Common myeloid progenitor, CD34-positive (primary cell): ENCODE measurements at regions not wholly inside any gene's neighbourhood (a gene's known extent, or its start where the extent isn't known, plus 50 kb on each side); places are given as distances from the start of the nearest gene placed in this dataset.

ENCODE experiments used
- CTCF ChIA-PET: fragments of 350-600 bp; sonication (Branson Sonifier 250); formaldehyde crosslinking; loops from one replicate; lab custom pipeline; 2021; ENCODE audit warnings: antibody characterized with exemption; lab: Charles Lee
- POLR2A ChIA-PET: fragments of 350-600 bp; sonication (Branson Sonifier 250); formaldehyde crosslinking; loops from one replicate; lab custom pipeline; 2021; ENCODE audit warnings: antibody characterized with exemption; lab: Charles Lee
- DNase-seq, 3 donors: peaks; one replicate each; pipeline versions ENCODE4 v3.0.0 to v3.0.0-alpha.2; 2013
- H3K27ac ChIP-seq, 2 experiments: 1 replicate in 1 of 2; 2 replicates in 1 of 2; pipeline ENCODE4 v1.7.0; 2013; ENCODE audit warnings: inconsistent platforms in 2 of 2, low read length in 2 of 2, mild to moderate bottlenecking in 2 of 2, low read depth in 1 of 2, moderate library complexity in 1 of 2; ENCODE audit not compliant: severe bottlenecking in 2 of 2, insufficient read depth in 1 of 2, poor library complexity in 1 of 2
- H3K27me3 ChIP-seq, 5 experiments: replicated peaks in 2 of 5; 1 replicate in 3 of 5; 2 replicates in 2 of 5; pipeline versions ENCODE4 v1.6.1 to v1.7.0; 2013; ENCODE audit warnings: low read length in 4 of 5, mild to moderate bottlenecking in 2 of 5, moderate library complexity in 2 of 5, inconsistent platforms in 1 of 5; ENCODE audit not compliant: insufficient read depth in 5 of 5, control insufficient read depth in 4 of 5
- H3K36me3 ChIP-seq, 4 experiments: 1 replicate in 2 of 4; 2 replicates in 2 of 4; pipeline versions ENCODE4 v1.6.1 to v1.7.0; 2013; ENCODE audit warnings: low read length in 3 of 4, control low read depth in 1 of 4, mild to moderate bottlenecking in 1 of 4; ENCODE audit not compliant: control insufficient read depth in 4 of 4, insufficient read depth in 4 of 4
- H3K4me1 ChIP-seq, 4 experiments: 1 replicate in 3 of 4; 2 replicates in 1 of 4; pipeline versions ENCODE4 v1.6.1 to v1.7.1; 2013; ENCODE audit warnings: low read length in 3 of 4, mild to moderate bottlenecking in 3 of 4, control low read depth in 1 of 4, inconsistent platforms in 1 of 4, moderate library complexity in 1 of 4; ENCODE audit not compliant: control insufficient read depth in 4 of 4, insufficient read depth in 4 of 4; ENCODE audit errors: control extremely low read depth in 1 of 4
- H3K4me3 ChIP-seq, 7 experiments: 1 replicate in 4 of 7; 2 replicates in 3 of 7; pipeline versions ENCODE4 v1.5.1 to v1.7.0; 2013; ENCODE audit warnings: mild to moderate bottlenecking in 7 of 7, low read length in 6 of 7, moderate library complexity in 6 of 7, inconsistent platforms in 2 of 7, low read depth in 2 of 7, control low read depth in 1 of 7; ENCODE audit not compliant: insufficient read depth in 4 of 7, control insufficient read depth in 1 of 7; ENCODE audit errors: extremely low read depth in 1 of 7
- H3K9me3 ChIP-seq, 5 experiments: 1 replicate in 4 of 5; 2 replicates in 1 of 5; pipeline versions ENCODE4 v1.6.1 to v1.7.1; 2013; ENCODE audit warnings: low read length in 4 of 5, mild to moderate bottlenecking in 2 of 5, inconsistent platforms in 1 of 5, low read depth in 1 of 5, moderate library complexity in 1 of 5; ENCODE audit not compliant: control insufficient read depth in 4 of 5, insufficient read depth in 2 of 5; ENCODE audit errors: control extremely low read depth in 1 of 5
- WGBS: methylation state at CpG from one replicate; pipeline ENCODE4 v1.1.5; 2013; ENCODE audit not compliant: insufficient coverage; 5-methylcytosine and 5-hydroxymethylcytosine counted together

- 98% methylated on average over 6 of the region's 7 CpGs for WGBS
- Histone ChIP-seq H3K4me1 (peaks cover 0 to 8% (median 0%) of the 10 kb centered on the region in 4 experiments), H3K9me3 (no peaks in the 10 kb centered on the region), H3K36me3 (no peaks in the 10 kb centered on the region), H3K27me3 (no peaks in the 10 kb centered on the region), H3K27ac (no peak overlapping the region), H3K4me3 (no peak overlapping the region)
- no peak for DNase-seq
- ChIA-PET CTCF (interaction anchor here (0.6 to 1.1 kb wide), 2 partner anchors 13 to 301 kb away, joined by 3 read pairs; no protein-coding TSS in a partner anchor), POLR2A (interaction anchor here (0.6 kb wide), 1 partner anchor 545 kb away, joined by 3 read pairs; no protein-coding TSS in a partner anchor)
These were observed 119.5 kb downstream of the PLEKHG1 start for GRCh38 chr6:150719099-150719766.

- no peaks in the 10 kb centered on the region for H3K36me3 ChIP-seq
- H3K4me3 ChIP-seq = no peak overlapping the region
- H3K4me1 ChIP-seq = peaks cover 0 to 8% (median 0%) of the 10 kb centered on the region in 4 experiments
- no peaks in the 10 kb centered on the region for H3K27me3 ChIP-seq
- no peak overlapping the region for H3K27ac ChIP-seq
- WGBS = no CpG with 5 or more reads among the region's 1 CpG
- ChIA-PET POLR2A (no interaction called here), CTCF (interaction anchor here (0.6 to 1.1 kb wide), 2 partner anchors 13 to 302 kb away, joined by 3 read pairs; no protein-coding TSS in a partner anchor)
- DNase-seq = no peak
- H3K9me3 ChIP-seq = no peaks in the 10 kb centered on the region
These were observed 120.1 kb downstream of the PLEKHG1 start for GRCh38 chr6:150719831-150720230.

- no peaks in the 10 kb centered on the region for H3K36me3 ChIP-seq
- POLR2A ChIA-PET = interaction anchor here (0.7 kb wide), 1 partner anchor 185 kb away, joined by 3 read pairs; no protein-coding TSS in a partner anchor
- H3K27ac ChIP-seq = no peak overlapping the region
- H3K4me1 ChIP-seq = peaks cover 0 to 8% (median 0%) of the 10 kb centered on the region in 4 experiments
- peak; percentile 26 to 70 (median 57) for DNase-seq
- H3K4me3 ChIP-seq = no peak overlapping the region
- no peaks in the 10 kb centered on the region for H3K27me3 ChIP-seq
- 37% methylated on average over 2 of the region's 5 CpGs for WGBS
- CTCF ChIA-PET = no interaction called here
- no peaks in the 10 kb centered on the region for H3K9me3 ChIP-seq
These were observed 121.1 kb downstream of the PLEKHG1 start for GRCh38 chr6:150720774-150721233.

- Histone ChIP-seq H3K9me3 (no peaks in the 10 kb centered on the region), H3K27me3 (no peaks in the 10 kb centered on the region), H3K27ac (no peak overlapping the region), H3K36me3 (no peaks in the 10 kb centered on the region), H3K4me3 (no peak overlapping the region), H3K4me1 (peaks cover 0 to 8% (median 0%) of the 10 kb centered on the region in 4 experiments)
- ChIA-PET CTCF (interaction anchor here (0.9 kb wide), 1 partner anchor 20 kb away, joined by 3 read pairs; no protein-coding TSS in a partner anchor), POLR2A (interaction anchor here (0.7 kb wide), 1 partner anchor 186 kb away, joined by 3 read pairs; no protein-coding TSS in a partner anchor)
- WGBS = 100% methylated on average over 5 of the region's 11 CpGs
- DNase-seq = no peak
These were observed 122.0 kb downstream of the PLEKHG1 start for GRCh38 chr6:150721418-150722266.

GRCh38 chr6:150722614-150723344, 123.1 kb downstream of the PLEKHG1 start:
- ChIA-PET CTCF (interaction anchor here (0.9 to 1.0 kb wide), 2 partner anchors 24 to 25 kb away, joined by 3 read pairs; no protein-coding TSS in a partner anchor), POLR2A (no interaction called here)
- H3K36me3 ChIP-seq = no peaks in the 10 kb centered on the region
- H3K27ac ChIP-seq = no peak overlapping the region
- 93% methylated on average over 5 of the region's 9 CpGs for WGBS
- H3K9me3 ChIP-seq = no peaks in the 10 kb centered on the region
- no peaks in the 10 kb centered on the region for H3K27me3 ChIP-seq
- no peak for DNase-seq
- peaks cover 0 to 8% (median 0%) of the 10 kb centered on the region in 4 experiments for H3K4me1 ChIP-seq
- no peak overlapping the region for H3K4me3 ChIP-seq

GRCh38 chr6:150723345-150723658, 123.6 kb downstream of the PLEKHG1 start:
- ChIA-PET CTCF (interaction anchor here (0.9 to 1.0 kb wide), 2 partner anchors 24 to 26 kb away, joined by 3 read pairs; no protein-coding TSS in a partner anchor), POLR2A (no interaction called here)
- Histone ChIP-seq H3K27ac (no peak overlapping the region), H3K36me3 (no peaks in the 10 kb centered on the region), H3K9me3 (no peaks in the 10 kb centered on the region), H3K4me3 (no peak overlapping the region), H3K27me3 (no peaks in the 10 kb centered on the region), H3K4me1 (peaks cover 0 to 8% (median 0%) of the 10 kb centered on the region in 4 experiments)
- DNase-seq = no peak
